ENCODE measurements at regions not wholly inside any gene's neighbourhood (a gene's known extent, or its start where the extent isn't known, plus 50 kb on each side); places are given as distances from the start of the nearest gene placed in this dataset.

DNA sequence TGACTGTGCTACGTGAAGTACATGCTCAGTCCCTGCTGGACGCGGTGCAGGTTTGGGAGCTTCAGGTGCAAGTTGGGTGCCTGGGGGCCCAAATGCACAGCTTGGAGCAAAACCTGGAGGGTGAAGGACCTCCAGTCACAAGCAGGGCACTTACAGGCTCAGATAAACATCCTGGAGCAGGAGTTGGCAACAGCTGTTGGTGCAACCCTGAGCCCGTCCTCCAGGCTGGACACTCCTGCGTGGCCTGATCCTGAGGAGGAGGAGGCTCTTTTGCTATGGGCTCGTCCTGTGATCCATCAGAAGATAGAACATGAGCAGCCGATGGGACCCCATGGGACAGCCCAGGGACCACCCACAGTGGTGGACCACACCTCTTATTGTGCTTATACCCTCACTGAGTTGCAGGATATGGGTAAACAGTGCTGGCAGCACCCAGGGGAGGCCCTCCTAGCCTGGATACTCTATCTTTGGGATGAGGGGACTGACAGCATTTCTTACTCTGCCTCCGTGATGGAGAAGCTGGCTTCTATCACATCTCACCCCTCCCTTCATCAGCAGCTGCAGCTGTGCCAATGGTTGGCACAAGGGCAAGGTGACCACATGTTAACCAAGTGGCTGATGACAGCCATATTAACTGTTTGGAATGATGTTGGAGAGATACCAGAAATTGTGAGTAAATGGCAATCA, 301.6 kb downstream of the ZPLD1 start:
- TF ChIP-seq GATA2 (IDR thresholded peaks at IDR 0.05; ENCODE audit: low read depth, low read length) = no peak
- no peak for TF ChIP-seq GATA3 (IDR thresholded peaks at IDR 0.05; ENCODE audit: low read depth, low read length)
